HUES48 (cell line): ENCODE measurements at regions not wholly inside any gene's neighbourhood (a gene's known extent, or its start where the extent isn't known, plus 50 kb on each side); places are given as distances from the start of the nearest gene placed in this dataset.
"Not testable (repeated sequence)": the region's sequence is repeated elsewhere in the genome, so short reads cannot be mapped to it uniquely, and the experiment has no call there.

ENCODE experiments used
- H3K27ac ChIP-seq: one replicate; pipeline ENCODE4 v1.7.0; 2013; ENCODE audit warnings: low read depth, low read length, inconsistent platforms
- H3K27me3 ChIP-seq: 2 replicates; pipeline ENCODE4 v1.6.1; 2013; ENCODE audit warnings: mild to moderate bottlenecking, low read length; ENCODE audit not compliant: control insufficient read depth, insufficient read depth
- H3K36me3 ChIP-seq: 2 replicates; pipeline ENCODE4 v1.6.1; 2013; ENCODE audit warnings: low read length; ENCODE audit not compliant: control insufficient read depth, insufficient read depth
- H3K4me1 ChIP-seq: 2 replicates; pipeline ENCODE4 v1.6.1; 2013; ENCODE audit warnings: mild to moderate bottlenecking, low read length; ENCODE audit not compliant: control insufficient read depth, insufficient read depth
- H3K4me3 ChIP-seq: 2 replicates; pipeline ENCODE4 v1.5.1; 2013; ENCODE audit warnings: mild to moderate bottlenecking, low read depth, low read length
- H3K9ac ChIP-seq: 2 replicates; pipeline ENCODE4 v1.6.1; 2013; ENCODE audit warnings: mild to moderate bottlenecking, low read depth, low read length, moderate library complexity
- H3K9me3 ChIP-seq: 2 replicates; pipeline ENCODE4 v1.6.1; 2013; ENCODE audit warnings: low read length; ENCODE audit not compliant: control insufficient read depth, insufficient read depth

DNA sequence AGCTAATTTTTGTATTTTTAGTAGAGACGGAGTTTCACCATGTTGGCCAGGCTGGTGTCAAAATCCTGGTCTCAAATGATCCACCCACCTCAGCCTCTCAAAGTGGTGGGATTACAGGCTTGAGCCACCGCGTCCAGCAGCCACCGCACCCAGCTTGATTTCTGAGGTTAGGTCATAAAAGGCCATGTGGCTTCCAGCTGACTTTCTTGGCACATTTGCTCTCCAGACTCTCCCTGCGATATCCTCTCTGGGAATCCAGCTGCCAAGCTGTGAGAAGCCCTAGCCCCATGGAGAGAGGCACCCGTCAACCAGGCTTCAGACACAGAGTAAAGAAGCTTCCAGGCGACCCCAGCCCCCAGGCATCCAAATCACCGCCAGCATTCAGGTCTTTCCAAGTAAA, 58.2 kb upstream of the SPDYE9 start:
- H3K27me3 ChIP-seq, H3K4me1 ChIP-seq: not testable (repeated sequence)

GRCh38 chr7:73137922-73138321, 52.1 kb upstream of the SPDYE9 start:
- H3K27me3 ChIP-seq, H3K36me3 ChIP-seq, H3K4me1 ChIP-seq, H3K9me3 ChIP-seq, H3K9ac ChIP-seq, H3K27ac ChIP-seq, H3K4me3 ChIP-seq: not testable (repeated sequence)

More for the DNA sequence above, 58.2 kb upstream of the SPDYE9 start:
- H3K36me3 ChIP-seq, H3K4me3 ChIP-seq, H3K27ac ChIP-seq, H3K9ac ChIP-seq, H3K9me3 ChIP-seq: not testable (repeated sequence)
